DOHH2 (cell line): ENCODE measurements at regions not wholly inside any gene's neighbourhood (a gene's known extent, or its start where the extent isn't known, plus 50 kb on each side); places are given as distances from the start of the nearest gene placed in this dataset.

Experiments used
- H3F3A ChIP-seq: fragments of 200-600 bp; sonication (generic), shearing (Covaris generic); 2 replicates; pipeline ENCODE4 v1.6.0; 2016; ENCODE audit warnings: antibody characterized with exemption, mild to moderate bottlenecking; ENCODE audit not compliant: control insufficient read depth, insufficient read depth
- H3K27ac ChIP-seq: fragments of 200-600 bp; sonication (generic); 2 replicates; pipeline ENCODE4 v1.5.1; 2014; ENCODE audit warnings: low read depth, mild to moderate bottlenecking, low read length, moderate library complexity
- H3K27me3 ChIP-seq: fragments of 200-600 bp; sonication (generic); 2 replicates; pipeline ENCODE4 v1.6.1; 2014; ENCODE audit warnings: mild to moderate bottlenecking, low read length, mixed read lengths; ENCODE audit not compliant: control insufficient read depth
- H3K36me3 ChIP-seq: fragments of 200-600 bp; sonication (generic); 2 replicates; pipeline ENCODE4 v1.6.1; 2014; ENCODE audit warnings: mild to moderate bottlenecking, low read length, moderate library complexity, mixed read lengths; ENCODE audit not compliant: control insufficient read depth
- H3K4me1 ChIP-seq: fragments of 200-600 bp; sonication (generic); 2 replicates; pipeline ENCODE4 v1.6.1; 2014; ENCODE audit warnings: mild to moderate bottlenecking, low read length, mixed read lengths; ENCODE audit not compliant: control insufficient read depth
- H3K4me2 ChIP-seq: fragments of 200-600 bp; sonication (generic); 2 replicates; pipeline ENCODE4 v1.6.0; 2014; ENCODE audit warnings: mild to moderate bottlenecking, low read length, moderate library complexity
- H3K4me3 ChIP-seq: fragments of 200-600 bp; sonication (generic); 2 replicates; pipeline ENCODE4 v1.5.1; 2014; ENCODE audit warnings: mild to moderate bottlenecking, low read length, mixed read lengths
- H3K79me2 ChIP-seq: fragments of 200-600 bp; sonication (generic); 2 replicates; pipeline ENCODE4 v1.6.1; 2014; ENCODE audit warnings: mild to moderate bottlenecking, low read length, mixed read lengths; ENCODE audit not compliant: control insufficient read depth
- H3K9me2 ChIP-seq: fragments of 200-600 bp; sonication (generic); replicated peaks from 2 replicates; pipeline ENCODE4 v1.6.1; 2014; ENCODE audit warnings: mild to moderate bottlenecking, low read length, mixed read lengths; ENCODE audit not compliant: control insufficient read depth
- H3K9me3 ChIP-seq: fragments of 200-600 bp; sonication (generic); 2 replicates; pipeline ENCODE4 v1.6.1; 2014; ENCODE audit warnings: antibody characterized with exemption, low read length, mixed read lengths; ENCODE audit not compliant: control insufficient read depth, insufficient read depth
- H4K20me1 ChIP-seq: fragments of 200-600 bp; sonication (generic); 2 replicates; pipeline ENCODE4 v1.6.0; 2014; ENCODE audit warnings: low read depth, mild to moderate bottlenecking, antibody characterized with exemption, low read length, moderate library complexity; ENCODE audit not compliant: control insufficient read depth, insufficient read depth
- CTCF ChIP-seq: fragments of 200-600 bp; sonication (generic); IDR thresholded peaks from one replicate; pipeline ENCODE4 v1.5.1; 2014; ENCODE audit warnings: antibody characterized with exemption, mild to moderate bottlenecking, low read depth, low read length; ENCODE audit not compliant: poor library complexity, severe bottlenecking
- EZH2phosphoT487 ChIP-seq: fragments of 200-600 bp; sonication (generic); IDR thresholded peaks from 2 replicates; pipeline ENCODE4 v1.6.1; 2017; ENCODE audit warnings: borderline replicate concordance, mild to moderate bottlenecking, antibody characterized with exemption, low read length, moderate library complexity, mixed read lengths

- no peak overlapping the region for H3K27ac ChIP-seq
- H3K9me2 ChIP-seq, result no peaks in the 10 kb centered on the region
- no peak for TF ChIP-seq EZH2phosphoT487
- TF ChIP-seq CTCF, result no peak
- H3K4me2 ChIP-seq, result no peak overlapping the region
- no peaks in the 10 kb centered on the region for H3F3A ChIP-seq
- no peaks in the 10 kb centered on the region for H3K36me3 ChIP-seq
- H4K20me1 ChIP-seq, result no peaks in the 10 kb centered on the region
- no peaks in the 10 kb centered on the region for H3K4me1 ChIP-seq
- H3K9me3 ChIP-seq, result no peaks in the 10 kb centered on the region
- no peaks in the 10 kb centered on the region for H3K79me2 ChIP-seq
- H3K4me3 ChIP-seq, result no peak overlapping the region
- H3K27me3 ChIP-seq, result no peaks in the 10 kb centered on the region
Measured at GRCh38 chr18:34457761-34458160, 233.0 kb upstream of the NOL4 start.

GRCh38 chr18:34458410-34458977 lies 233.8 kb upstream of the NOL4 start:
- Histone ChIP-seq H3K4me2 (no peak overlapping the region), H3K36me3 (no peaks in the 10 kb centered on the region), H4K20me1 (no peaks in the 10 kb centered on the region), H3K9me3 (no peaks in the 10 kb centered on the region), H3F3A (no peaks in the 10 kb centered on the region), H3K79me2 (no peaks in the 10 kb centered on the region), H3K9me2 (no peaks in the 10 kb centered on the region), H3K4me1 (no peaks in the 10 kb centered on the region), H3K27me3 (no peaks in the 10 kb centered on the region), H3K27ac (no peak overlapping the region), H3K4me3 (no peak overlapping the region)
- TF ChIP-seq EZH2phosphoT487, result no peak
- TF ChIP-seq CTCF, result no peak

- H4K20me1 ChIP-seq, result no peaks in the 10 kb centered on the region
- no peaks in the 10 kb centered on the region; the same call in 1 of the 2 replicates for H3K9me2 ChIP-seq
- H3K4me1 ChIP-seq, result no peaks in the 10 kb centered on the region
- no peak overlapping the region for H3K27ac ChIP-seq
- H3K9me3 ChIP-seq, result no peaks in the 10 kb centered on the region
- H3K79me2 ChIP-seq, result no peaks in the 10 kb centered on the region
- H3F3A ChIP-seq, result no peaks in the 10 kb centered on the region
- no peak overlapping the region for H3K4me3 ChIP-seq
- H3K36me3 ChIP-seq, result no peaks in the 10 kb centered on the region
- H3K4me2 ChIP-seq, result no peak overlapping the region
- H3K27me3 ChIP-seq, result no peaks in the 10 kb centered on the region
- TF ChIP-seq EZH2phosphoT487 (no peak), CTCF (no peak)
Measured at GRCh38 chr18:34461266-34461665, 236.6 kb upstream of the NOL4 start.

- Histone ChIP-seq H3F3A (no peaks in the 10 kb centered on the region), H4K20me1 (no peaks in the 10 kb centered on the region), H3K27me3 (no peaks in the 10 kb centered on the region), H3K4me1 (no peaks in the 10 kb centered on the region), H3K27ac (no peak overlapping the region), H3K4me3 (no peak overlapping the region), H3K79me2 (no peaks in the 10 kb centered on the region), H3K9me3 (no peaks in the 10 kb centered on the region), H3K9me2 (no peaks in the 10 kb centered on the region; the same call in 1 of the 2 replicates), H3K36me3 (no peaks in the 10 kb centered on the region), H3K4me2 (no peak overlapping the region)
- TF ChIP-seq CTCF (no peak), EZH2phosphoT487 (no peak)
Measured at GRCh38 chr18:34467058-34467457, 242.3 kb upstream of the NOL4 start.
